Left colon (tissue), 2 donors: ENCODE measurements at regions not wholly inside any gene's neighbourhood (a gene's known extent, or its start where the extent isn't known, plus 50 kb on each side); places are given as distances from the start of the nearest gene placed in this dataset.

Source experiments
- ATAC-seq: fragments of 200-7000 bp; cut with Tn5 transposase; one replicate; pipeline ENCODE4 v1.9.1; 2020; ENCODE audit warnings: mild to moderate bottlenecking, moderate library complexity
- DNase-seq, 2 donors: peaks; one replicate each; pipeline ENCODE4 v3.0.0-alpha.2; 2020
- intact Hi-C, 2 donors: fragments of 100-400 bp; cut with DNase I in 1 of 2; cut with micrococcal nuclease in 1 of 2; formaldehyde crosslinking; loops; one replicate each; pipeline versions ENCODE4 v1.11.2 to v1.14.0; 2022; cut with DNase I, micrococcal nuclease
- donor health status: DM: no; HTN: no; CAD: no.
- donor health status: DM: yes; HTN: yes; CAD: no.

DNA sequence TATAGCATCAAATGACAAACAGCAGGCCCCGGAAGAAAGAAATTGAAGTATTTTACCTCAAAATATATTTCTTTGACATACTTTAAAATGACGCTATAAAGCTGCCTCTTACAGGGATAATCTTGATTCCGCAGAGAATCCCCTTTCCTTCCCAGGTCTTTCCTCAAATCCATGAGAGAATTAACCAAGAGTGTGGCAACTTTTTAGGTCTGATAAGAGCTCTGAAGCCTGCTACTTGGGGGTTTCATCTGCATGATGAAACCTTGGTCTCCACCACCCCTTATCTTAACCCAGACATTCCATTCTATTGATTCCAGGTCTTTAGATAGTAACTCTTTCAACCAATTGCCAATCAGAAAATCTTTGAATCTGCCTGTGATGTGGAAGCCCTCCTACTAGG lies 173.8 kb downstream of the CEMIP2 start:
- intact Hi-C loops: no loop called here
- no peak for ATAC-seq
- no peak for DNase-seq

DNA sequence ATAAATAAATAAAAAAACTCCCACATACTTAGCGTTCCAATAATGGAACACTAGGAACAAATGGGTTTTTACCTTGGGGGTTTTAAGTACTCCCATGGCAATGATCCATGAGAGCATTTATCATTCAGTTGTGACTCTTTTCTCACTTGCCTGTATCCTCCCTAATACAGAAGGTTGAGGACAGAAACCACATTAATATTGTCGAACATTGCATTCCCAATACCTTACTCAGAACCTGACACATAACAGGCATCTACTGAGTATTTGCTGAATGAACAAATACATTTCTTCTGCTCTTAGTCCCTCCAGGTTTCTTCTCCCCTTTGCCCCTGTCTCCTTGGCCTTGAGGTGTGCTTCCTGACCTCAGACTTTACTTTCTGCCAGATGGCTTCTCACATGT lies 175.9 kb downstream of the CEMIP2 start:
- no peak for DNase-seq
- intact Hi-C loops: no loop called here
- ATAC-seq: no peak

DNA sequence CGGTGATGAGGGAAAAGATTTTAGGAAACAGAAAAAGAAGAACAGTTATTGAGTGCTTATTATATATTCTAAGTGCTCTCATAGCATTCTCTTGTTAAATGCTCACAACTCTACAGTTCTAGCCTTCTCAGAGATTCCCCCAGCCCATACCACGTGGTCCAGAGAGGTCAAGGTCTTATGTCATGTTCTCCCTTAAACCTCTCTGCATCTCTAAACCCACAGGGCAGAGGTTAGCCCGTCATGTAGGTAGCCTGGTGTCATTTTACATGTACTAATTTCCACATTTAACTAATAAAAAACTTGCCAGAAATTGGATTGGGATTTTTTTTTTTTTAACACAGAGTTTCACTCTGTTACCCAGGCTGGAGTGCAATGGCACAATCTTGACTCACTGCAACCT lies 178.0 kb downstream of the CEMIP2 start:
- ATAC-seq (no peak), DNase-seq (no peak)
- intact Hi-C loops: no loop called here

DNA sequence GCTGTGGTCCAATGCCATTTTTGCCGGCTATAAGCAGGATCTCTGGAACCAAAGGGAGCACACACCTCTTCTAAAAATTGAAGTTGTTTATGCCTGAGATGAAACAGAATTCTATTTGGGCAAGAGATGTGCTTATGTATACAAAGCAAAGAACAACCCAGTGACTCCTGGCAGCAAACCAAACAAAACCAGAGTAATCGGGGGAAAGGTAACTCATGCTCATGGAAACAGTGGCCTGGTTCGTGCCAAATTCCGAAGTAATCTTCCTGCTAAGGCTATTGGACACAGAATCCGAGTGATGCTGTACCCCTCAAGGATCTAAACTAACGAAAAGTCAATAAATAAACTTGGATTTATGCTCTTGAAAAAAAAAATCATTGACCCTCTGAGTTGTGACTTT lies 178.7 kb downstream of the CEMIP2 start:
- DNase-seq (no peak), ATAC-seq (no peak)
- intact Hi-C loops: no loop called here

DNA sequence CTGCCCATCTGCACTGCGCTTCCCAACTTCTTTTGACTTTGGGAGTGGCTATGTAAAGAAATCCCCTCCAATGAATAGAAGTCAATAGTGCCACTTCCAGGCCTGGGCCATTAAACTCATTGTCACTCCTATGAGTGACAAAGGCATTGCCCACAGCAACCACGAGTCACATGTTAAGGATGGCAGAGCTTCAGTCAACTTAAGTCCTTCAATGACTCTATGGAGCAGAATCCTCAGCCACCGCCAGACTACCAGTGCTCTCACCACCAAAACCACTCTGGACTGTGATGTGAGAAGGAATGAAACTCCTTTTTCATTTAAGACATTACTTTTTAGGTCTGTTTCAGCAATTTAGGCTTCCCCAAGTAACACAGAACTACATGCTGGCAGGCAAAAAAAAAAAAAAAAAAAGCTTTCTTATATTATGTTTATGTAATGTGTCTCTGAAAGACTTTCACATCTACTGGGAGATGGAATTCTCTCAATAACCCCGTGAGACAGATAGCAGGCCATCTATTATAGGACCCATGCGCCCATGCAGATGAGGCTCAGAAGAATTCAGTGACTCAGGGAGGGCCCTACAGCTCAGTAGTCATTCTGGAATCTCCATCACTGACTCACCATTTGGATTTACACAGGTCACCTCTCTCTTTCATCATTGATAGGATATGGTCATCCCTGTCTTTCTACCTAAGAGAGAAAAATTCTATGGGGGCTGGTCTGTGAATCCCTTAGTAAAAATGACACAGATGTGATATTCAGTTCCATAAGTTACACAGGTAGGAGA lies 180.5 kb downstream of the CEMIP2 start:
- intact Hi-C loops: no loop called here
- DNase-seq (no peak), ATAC-seq (no peak)

DNA sequence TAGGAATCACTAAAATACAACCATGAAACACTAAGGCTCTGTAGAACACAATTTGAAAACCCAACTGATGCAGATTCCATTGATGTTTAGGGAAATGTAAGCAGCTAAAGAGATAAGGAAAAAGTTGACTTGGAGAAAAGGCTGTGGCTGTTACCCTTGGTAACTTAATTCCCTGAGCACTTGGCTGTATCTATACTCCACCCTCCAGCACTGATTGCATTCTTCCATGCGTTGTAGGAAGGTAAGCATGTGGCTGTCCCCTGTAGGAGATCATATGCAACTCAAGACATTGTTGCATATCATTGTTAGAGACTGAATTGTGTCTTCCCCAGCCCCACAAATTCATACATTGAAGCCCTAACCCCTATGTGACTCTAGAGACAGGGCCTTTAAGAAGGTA lies 184.5 kb downstream of the CEMIP2 start:
- ATAC-seq: no peak
- intact Hi-C loops: no loop called here
- DNase-seq: no peak

DNA sequence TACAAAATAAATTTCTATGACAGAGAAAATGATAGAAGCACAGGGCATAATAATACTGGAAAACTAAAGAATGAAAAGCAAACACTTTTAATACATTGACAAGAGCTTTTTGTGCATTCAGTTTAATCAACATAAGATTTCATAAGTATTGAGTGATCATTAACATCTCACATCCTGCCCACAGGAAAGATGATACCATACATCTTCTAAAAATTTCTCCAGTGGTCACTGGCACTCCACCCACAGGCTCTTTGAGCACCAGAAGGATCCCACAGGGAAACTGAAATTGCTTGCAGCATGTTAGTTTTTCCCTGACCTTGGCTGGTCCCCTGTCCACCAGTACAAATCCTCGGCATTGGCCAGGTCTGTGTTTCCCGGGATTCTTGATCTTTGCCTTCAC lies 186.0 kb downstream of the CEMIP2 start:
- intact Hi-C loops: no loop called here
- DNase-seq: no peak
- no peak for ATAC-seq

DNA sequence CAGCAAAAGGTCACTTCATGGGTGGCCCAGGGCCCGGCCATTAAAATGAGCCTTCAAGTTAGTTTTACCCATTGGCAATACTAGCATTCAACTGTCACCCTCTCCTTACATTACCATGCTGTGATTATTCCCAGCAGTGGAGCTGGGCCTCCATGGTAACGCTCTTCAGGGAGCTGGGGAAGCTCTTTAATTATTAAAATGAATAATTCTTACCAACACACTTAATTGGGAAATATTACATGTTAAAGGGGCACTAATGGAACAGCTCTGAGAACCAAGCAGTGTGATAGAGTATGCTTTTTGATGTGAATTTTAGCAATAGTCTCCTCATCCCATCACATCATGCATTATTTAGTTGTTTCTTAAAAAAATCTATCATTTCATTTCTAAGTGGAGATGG lies 187.2 kb downstream of the CEMIP2 start:
- intact Hi-C loops: no loop called here
- DNase-seq (no peak), ATAC-seq (no peak)

DNA sequence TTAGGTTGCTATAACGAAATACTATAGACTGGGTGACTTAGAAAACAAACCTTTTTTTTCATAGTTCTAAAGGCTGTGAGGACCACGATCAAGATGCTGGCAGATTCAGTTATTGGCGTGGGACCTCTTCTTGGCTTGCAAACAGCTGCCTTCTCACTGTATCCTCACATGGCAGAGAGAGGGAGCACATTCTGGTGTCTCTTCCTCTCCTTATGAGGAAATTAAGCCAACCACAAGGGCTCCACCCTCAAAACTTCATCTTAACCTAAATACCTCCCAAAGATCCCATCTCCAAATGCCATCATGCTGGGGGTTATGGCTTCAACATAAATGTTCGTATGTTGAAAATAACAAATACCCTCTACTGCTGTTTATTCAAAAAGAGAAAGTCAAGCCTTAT lies 197.1 kb downstream of the CEMIP2 start:
- intact Hi-C loops: no loop called here
- ATAC-seq (no peak), DNase-seq (no peak)

DNA sequence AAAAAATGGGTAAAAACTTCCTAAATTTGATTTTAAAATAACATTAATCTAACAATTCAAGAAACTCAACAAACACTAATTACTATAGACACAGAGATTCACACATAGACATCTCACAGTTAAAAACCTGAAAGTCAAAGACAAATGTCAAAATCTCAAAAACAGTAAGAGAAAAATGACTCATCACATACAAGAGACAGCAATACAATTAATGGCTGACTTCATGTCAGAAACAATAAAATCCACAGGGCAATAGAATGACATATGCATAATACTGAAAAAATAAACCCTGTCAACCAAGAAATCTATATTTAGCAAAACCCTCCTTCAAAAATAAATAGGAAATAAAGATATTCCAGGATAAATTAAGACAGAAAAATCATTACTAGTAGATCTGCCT lies 200.4 kb downstream of the CEMIP2 start:
- no peak for DNase-seq
- ATAC-seq: no peak
- intact Hi-C loops: no loop called here

DNA sequence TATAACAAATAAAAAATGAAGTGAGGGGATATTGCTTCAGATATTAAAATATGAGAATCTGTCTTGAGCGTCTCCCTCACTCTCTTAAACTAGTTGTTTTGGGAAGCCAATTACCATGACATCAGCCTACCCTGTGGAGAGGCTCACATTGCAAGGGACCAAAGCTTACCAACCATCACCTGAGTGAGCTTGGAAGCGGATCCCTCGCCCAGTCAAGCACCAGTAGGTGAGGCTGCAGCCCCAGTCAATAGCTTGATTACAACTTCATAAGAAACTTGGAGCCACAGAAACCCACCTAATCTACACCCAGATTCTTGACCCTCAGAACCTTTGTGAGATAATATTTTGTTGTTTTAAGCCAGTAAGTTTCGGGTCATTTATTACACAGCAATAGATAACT lies 206.2 kb downstream of the CEMIP2 start:
- intact Hi-C loops: no loop called here
- ATAC-seq (no peak), DNase-seq (no peak)

DNA sequence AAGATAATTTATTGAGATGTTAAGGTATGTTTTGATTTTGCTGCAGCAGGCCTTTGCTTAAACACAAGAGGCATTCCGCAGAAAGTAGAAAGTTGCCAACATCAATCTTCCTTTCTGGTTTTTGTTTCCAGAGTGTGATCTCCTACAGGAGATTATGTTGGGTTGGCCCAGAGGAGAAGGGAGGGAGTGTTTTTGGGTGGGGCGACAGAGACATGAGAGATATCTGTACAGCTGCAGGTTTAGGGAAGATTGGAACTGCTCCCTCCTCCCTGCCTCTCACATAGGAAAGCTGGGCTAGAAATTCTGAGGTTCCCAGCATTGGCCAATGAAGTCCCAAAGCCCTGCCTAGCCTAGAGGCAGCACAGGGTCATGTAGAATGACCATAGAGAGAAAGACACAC lies 211.0 kb downstream of the CEMIP2 start:
- DNase-seq: no peak
- intact Hi-C loops: no loop called here
- no peak for ATAC-seq

DNA sequence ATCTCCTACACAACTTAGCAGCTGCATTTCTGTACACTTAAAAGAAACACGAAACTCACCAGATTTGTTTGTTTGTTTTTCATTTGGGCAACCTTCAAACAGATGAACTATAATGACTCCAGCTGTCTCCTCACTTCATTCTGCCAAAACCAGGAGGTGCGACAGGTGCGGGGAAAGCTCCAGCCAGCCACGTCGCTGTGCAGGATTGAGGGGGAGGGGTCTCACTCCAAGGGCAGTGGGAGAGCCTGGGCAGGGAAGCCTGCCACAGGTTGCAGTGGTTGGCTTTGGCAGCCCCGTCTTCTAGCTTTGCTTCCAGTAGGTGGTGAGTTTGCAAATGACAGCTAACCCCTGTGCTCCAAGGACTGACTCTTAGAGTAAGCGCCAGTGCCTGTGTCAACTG lies 215.8 kb downstream of the CEMIP2 start:
- DNase-seq: no peak
- intact Hi-C loops: no loop called here
- no peak for ATAC-seq

DNA sequence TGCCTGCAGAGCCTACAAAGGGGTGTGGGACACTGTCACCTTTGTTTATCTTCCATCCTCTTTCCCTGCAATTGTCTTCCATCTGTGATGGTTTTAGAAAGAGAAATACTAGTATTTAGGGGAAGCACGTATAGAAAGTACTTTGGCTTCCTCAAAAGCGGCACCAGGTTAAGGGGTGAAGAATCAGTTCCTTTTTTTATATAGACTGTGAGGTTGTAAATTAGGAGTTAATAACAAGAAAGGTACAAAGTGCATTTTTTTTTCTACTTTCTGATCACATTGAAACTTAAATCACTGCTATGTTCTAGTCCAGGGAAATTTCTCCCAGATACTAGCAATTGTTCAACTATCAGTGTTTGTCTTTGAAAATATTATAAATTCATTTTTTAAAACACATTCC lies 219.3 kb downstream of the CEMIP2 start:
- DNase-seq (no peak), ATAC-seq (no peak)
- intact Hi-C loops: no loop called here

DNA sequence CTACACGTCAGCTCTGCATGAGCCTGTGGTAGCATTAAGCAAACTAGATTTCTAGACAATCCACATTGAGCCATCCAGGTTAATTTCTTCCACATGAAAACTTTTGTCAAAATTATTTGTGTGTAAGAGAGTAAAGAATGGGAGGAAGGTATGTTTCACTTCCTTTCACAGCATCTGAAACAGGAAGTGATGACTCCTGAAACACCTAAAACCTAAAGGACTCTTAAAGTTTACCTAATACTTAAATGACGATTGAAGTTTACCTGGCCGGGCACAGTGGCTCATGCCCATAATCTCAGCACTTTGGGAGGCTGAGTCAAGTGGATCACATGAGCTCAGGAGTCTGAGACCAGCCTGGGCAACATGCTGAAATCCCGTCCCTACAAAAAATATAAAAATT lies 223.8 kb downstream of the CEMIP2 start:
- intact Hi-C loops: no loop called here
- ATAC-seq (no peak), DNase-seq (no peak)

DNA sequence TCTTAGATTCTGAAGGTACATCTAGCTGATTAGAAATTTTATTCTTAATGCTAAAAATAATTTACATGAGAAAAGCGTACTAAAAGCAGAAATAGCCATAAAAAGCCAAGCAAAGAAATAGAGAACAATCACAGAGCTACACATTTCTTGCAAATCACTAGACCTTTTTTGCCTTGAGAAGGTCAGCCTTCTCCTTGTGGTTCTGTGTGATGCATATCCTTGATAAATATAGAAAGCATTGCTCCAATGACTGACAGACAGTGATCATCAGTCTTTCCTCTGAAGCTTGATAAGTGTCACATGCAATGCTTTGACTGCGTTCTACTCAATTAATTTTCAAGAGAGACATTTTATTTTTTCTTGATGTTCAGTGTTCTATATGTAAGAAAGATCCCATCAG lies 226.9 kb downstream of the CEMIP2 start:
- ATAC-seq (no peak), DNase-seq (no peak)
- intact Hi-C loops: no loop called here

DNA sequence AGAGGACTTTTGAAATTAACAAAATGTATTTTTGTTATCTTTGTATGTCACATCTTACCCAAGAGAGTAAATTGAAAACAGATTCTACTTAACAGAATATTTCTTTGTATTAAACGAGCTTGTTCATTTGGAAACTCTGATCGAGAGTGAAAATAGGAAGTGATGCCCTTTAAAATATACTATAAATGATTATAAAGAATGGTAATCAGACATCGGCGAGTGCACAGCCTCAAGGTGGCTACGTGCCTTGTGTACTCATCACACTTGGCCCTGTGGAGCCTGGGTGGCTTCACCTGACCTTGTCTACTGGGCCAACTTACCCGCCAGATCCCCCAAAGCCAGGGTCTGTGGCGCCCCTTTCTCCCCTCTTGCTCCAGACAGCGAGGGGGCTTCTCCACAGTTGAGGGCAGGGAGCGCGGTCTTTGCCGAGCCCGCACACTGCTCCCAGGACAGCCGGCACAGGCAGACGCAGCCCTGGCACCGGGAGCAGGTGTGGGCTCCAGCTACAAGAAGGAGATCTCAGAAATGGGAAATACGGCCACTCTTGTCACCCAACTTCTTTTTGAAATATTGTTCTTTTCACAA lies 243.2 kb downstream of the CEMIP2 start:
- intact Hi-C loops: no loop called here
- DNase-seq (no peak), ATAC-seq (no peak)

DNA sequence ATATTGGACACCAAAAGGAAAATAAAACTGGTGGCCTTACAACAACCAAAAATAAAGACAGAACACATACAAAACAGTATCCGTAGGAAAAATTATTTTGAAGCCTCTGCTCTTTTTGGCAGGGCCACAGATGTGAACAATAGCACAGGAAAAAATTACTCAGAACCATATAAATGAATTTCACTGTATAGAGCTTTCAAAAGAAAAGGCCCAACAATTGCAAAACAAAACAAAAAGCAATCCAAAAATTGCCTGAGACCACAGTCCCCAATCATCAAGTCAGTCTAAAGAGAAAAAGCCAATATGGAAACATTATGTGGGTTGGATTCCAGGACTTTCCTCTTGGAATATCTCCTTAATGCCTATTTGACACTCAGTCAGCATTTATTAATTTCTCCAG lies 243.8 kb downstream of the CEMIP2 start:
- intact Hi-C loops: no loop called here
- ATAC-seq: no peak
- DNase-seq: no peak

DNA sequence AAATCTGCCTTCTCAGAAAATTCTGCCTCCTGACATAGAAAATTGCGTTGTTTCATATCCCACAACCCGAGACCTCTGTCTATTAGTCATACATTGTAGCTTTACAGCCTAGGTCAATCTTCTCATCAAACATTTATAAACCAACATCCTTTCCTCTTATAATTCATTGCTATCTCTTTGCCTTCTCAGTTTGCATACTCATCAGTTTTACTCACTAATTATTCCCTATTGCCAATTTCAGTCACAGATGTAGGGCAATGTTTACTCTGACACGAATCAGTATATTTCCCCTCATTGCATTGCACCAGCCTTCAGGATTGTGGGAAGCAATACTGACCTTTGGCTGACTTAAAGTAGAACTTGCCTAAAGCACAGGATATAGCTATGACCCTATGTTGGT lies 247.2 kb downstream of the CEMIP2 start:
- no peak for DNase-seq
- no peak for ATAC-seq
- intact Hi-C loops: no loop called here

DNA sequence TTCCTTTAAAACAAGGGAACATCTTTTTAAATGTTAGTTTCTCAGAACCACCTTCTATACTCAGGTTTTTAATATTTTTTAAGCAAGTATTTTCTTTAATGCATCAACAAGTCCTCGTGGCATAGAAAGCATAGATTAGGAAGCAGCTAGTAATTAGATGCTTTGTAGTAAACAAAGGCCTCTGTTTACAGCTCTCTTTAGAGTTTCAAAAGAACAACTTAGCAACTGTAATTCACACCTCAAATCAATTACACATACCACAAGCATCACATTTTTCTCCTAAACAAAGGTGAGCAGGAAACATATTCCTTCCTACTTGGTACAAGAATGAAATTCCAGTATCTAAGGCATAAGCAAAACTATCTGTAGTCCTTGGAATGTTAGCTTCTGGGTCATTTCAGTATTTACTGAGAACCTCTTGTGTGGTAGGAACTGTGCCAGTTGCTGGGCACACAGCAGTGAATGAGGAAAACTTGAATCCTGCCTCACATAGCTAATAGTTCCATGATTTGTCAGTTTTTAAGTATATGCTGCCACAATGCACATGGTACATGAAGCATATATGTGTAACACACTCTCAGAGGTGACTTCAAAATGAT lies 249.1 kb downstream of the CEMIP2 start:
- ATAC-seq: no peak
- DNase-seq: no peak
- intact Hi-C loops: no loop called here
